ENCODE measurements at regions not wholly inside any gene's neighbourhood (a gene's known extent, or its start where the extent isn't known, plus 50 kb on each side); places are given as distances from the start of the nearest gene placed in this dataset.
"Not testable (repeated sequence)": the region's sequence is repeated elsewhere in the genome, so short reads cannot be mapped to it uniquely, and the experiment has no call there.

- no peak for DNase-seq
Measured at GRCh38 chr12:3421191-3421978, 69.6 kb upstream of the PRMT8 start.

- DNase-seq, result not testable (repeated sequence)
Measured at GRCh38 chr12:3424796-3425195, 66.2 kb upstream of the PRMT8 start.

- DNase-seq, result no peak
Measured at GRCh38 chr12:3427956-3428355, 63.0 kb upstream of the PRMT8 start.

- no peak for DNase-seq
Measured at GRCh38 chr12:3428631-3429030, 62.4 kb upstream of the PRMT8 start.

- DNase-seq, result not testable (repeated sequence)
Measured at GRCh38 chr12:3429523-3429922, 61.5 kb upstream of the PRMT8 start.

- DNase-seq, result no peak
Measured at GRCh38 chr12:3431686-3432085, 59.3 kb upstream of the PRMT8 start.

- no peak for DNase-seq
Measured at GRCh38 chr12:3432176-3432742, 58.7 kb upstream of the PRMT8 start.

GRCh38 chr12:3432868-3433267 is 58.1 kb upstream of the PRMT8 start:
- no peak for DNase-seq

- DNase-seq, result no peak
Measured at GRCh38 chr12:3436461-3437065, 54.4 kb upstream of the PRMT8 start.

- no peak for DNase-seq
Measured at GRCh38 chr12:3437986-3438385, 53.0 kb upstream of the PRMT8 start.

- DNase-seq, result no peak
Measured at GRCh38 chr12:3438401-3438800, 52.6 kb upstream of the PRMT8 start.
